Activated CD4-positive, alpha-beta memory T cell treated with anti-CD3 and anti-CD28 coated beads, Interleukin-2, amount 10 ng/mL, durations not matched to agents 7 days and 5 days (primary cell): ENCODE measurements at regions not wholly inside any gene's neighbourhood (a gene's known extent, or its start where the extent isn't known, plus 50 kb on each side); places are given as distances from the start of the nearest gene placed in this dataset.
A peak's percentile ranks its signal among the peaks of the same experiment; 100 is the strongest.

Experiments
- CTCF ChIA-PET: fragments of 350-600 bp; sonication (Branson Sonifier 250); formaldehyde crosslinking; loops from one replicate; lab custom pipeline; 2021; ENCODE audit warnings: antibody characterized with exemption, inconsistent platforms; lab: Charles Lee
- POLR2A ChIA-PET: fragments of 350-600 bp; sonication (Branson Sonifier 250); formaldehyde crosslinking; loops from one replicate; lab custom pipeline; 2021; ENCODE audit warnings: antibody characterized with exemption; lab: Charles Lee
- DNase-seq: peaks from one replicate; pipeline ENCODE4 v3.0.0-alpha.2; 2020
- H3K27ac Mint-ChIP-seq: one replicate; pipeline ENCODE4 v1.8.0; 2021; ENCODE audit warnings: mild to moderate bottlenecking, mixed read lengths
- H3K27me3 Mint-ChIP-seq: one replicate; pipeline ENCODE4 v1.8.0; 2021; ENCODE audit warnings: mixed read lengths
- H3K36me3 Mint-ChIP-seq: one replicate; pipeline ENCODE4 v1.8.0; 2021; ENCODE audit warnings: low read depth, mixed read lengths
- H3K4me1 Mint-ChIP-seq: one replicate; pipeline ENCODE4 v1.8.0; 2021; ENCODE audit warnings: mixed read lengths
- H3K4me3 Mint-ChIP-seq: one replicate; pipeline ENCODE4 v1.8.0; 2021; ENCODE audit warnings: mild to moderate bottlenecking, mixed read lengths
- H3K9me3 Mint-ChIP-seq: one replicate; pipeline ENCODE4 v1.8.0; 2021; ENCODE audit warnings: mixed read lengths

DNA sequence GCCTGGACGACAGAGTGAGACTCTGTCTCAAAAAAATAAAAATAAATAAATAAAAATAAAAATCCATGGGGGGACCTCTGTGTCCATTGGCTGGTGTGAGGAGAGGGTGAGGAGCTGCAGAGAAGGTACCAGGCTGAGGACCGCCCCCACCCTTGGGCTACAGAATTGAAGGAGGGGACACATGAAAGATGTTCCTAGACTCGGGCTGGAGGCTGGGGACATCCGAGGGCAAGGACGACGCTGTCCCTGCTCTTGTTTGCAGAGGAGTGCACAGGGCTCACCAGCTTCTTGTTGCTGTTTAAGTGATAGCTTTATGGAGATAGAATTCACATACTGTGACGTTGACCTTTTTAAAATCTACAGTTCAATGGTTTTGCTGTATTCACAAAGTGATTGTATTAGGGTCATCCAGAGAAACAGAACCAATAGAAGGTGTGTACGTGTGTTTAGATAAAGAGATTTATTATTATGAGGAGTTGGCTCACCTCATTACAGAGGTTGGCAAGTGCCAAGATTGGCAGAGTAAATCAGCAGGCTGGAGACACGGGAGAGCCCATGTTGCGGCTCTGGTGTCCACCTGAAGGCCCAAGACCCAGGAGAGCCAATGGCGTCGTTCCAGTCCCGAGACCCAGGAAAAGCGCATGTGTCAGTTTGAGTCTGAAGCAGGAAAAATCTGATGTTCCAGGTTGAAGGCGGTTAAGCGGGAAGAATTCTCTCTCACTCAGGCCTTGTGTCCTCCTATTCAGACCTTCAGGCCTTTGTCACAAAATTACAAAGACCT, 320.7 kb downstream of the SEC14L1 start:
- peak overlapping the region; percentile 90 for H3K4me3 Mint-ChIP-seq
- POLR2A ChIA-PET, result interaction anchor here (0.8 to 9.0 kb wide), 8 partner anchors 9 to 69 kb away, joined by 3 to 164 read pairs (median 4); no protein-coding TSS in a partner anchor
- peak overlapping the region; percentile 99 for H3K27ac Mint-ChIP-seq
- H3K4me1 Mint-ChIP-seq, result peaks cover 89% of the 10 kb centered on the region
- peaks cover 62% of the 10 kb centered on the region for H3K36me3 Mint-ChIP-seq
- DNase-seq, result no peak
- H3K9me3 Mint-ChIP-seq, result no peaks in the 10 kb centered on the region
- CTCF ChIA-PET, result interaction anchor here (1.0 to 1.5 kb wide), 2 partner anchors 8 to 19 kb away, joined by 3 to 5 read pairs; no protein-coding TSS in a partner anchor
- H3K27me3 Mint-ChIP-seq, result no peaks in the 10 kb centered on the region

DNA sequence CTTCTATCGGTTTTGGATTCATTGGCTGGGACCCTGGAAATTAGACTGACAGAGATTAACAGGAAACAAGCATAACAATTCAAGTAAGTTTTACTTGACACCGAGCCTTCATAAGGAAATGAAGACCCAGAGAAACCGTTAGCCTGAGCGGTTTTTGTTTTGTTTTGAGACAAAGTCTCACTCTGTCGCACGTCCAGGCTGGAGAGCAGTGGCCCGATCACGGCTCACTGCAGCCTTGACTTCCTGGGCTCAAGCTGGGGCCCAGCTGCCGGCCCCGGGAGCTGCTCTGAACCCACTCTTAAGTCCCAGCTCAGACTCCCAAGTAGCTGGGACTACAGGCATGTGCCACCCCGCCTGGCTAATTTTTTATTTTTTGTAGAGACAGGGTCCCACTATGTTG, 321.3 kb downstream of the SEC14L1 start:
- H3K9me3 Mint-ChIP-seq, result no peaks in the 10 kb centered on the region

DNA sequence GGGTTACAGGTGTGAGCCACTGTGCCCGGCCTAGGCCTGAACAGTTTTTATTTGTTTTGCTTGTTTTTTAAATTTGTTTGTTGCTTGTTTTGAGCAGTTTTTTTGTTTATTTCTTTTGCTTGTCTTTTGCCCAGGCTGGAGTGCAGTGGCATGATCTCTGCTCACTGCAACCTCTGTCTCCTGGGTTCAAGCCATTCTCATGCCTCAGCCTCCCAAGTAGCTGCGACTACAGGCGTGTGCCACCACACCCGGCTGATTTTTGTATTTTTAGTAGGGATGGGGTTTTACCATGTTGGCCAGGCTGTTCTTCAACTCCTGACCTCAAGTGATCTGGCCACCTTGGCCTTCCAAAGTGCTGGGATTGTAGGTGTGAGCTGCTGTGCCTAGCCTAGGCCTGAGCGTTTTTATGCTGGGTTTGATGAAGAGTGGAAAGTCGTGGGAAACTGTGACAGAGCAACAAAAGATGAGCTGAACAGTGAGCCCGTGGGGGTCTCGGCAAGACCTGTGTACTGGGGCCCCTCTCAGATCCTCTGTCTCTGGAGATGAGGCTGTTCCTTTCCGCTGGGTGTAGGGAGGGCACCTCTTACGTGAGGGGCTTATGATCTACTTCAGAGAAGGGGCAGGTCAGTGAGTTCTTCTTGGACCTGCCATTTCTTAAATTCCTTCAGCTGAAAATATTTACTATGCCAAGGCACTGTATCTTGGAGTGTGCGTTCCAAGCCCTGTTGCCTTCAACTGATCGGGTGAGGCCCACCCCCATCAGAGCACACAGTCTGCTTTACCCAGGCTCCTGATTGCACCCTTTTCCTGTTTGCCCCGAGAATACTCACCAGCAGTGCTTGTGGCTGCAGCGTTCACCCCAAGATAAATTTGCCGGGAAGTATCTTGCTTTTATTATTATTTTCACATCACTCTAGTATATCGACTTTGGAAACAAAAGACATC, 322.1 kb downstream of the SEC14L1 start:
- Mint-ChIP-seq H3K4me1 (peaks cover 85% of the 10 kb centered on the region), H3K9me3 (no peaks in the 10 kb centered on the region), H3K27me3 (no peaks in the 10 kb centered on the region), H3K36me3 (peaks cover 60% of the 10 kb centered on the region), H3K4me3 (peak overlapping the region; percentile 90), H3K27ac (peak overlapping the region; percentile 99)
- ChIA-PET POLR2A (interaction anchor here (1.0 to 9.0 kb wide), 7 partner anchors 10 to 131 kb away, joined by 3 to 164 read pairs (median 4); no protein-coding TSS in a partner anchor), CTCF (interaction anchor here (0.9 to 2.1 kb wide), 8 partner anchors 9 to 62 kb away, joined by 3 to 6 read pairs (median 4); no protein-coding TSS in a partner anchor)
- no peak for DNase-seq

More for the DNA sequence above, 321.3 kb downstream of the SEC14L1 start:
- Mint-ChIP-seq H3K27me3 (no peaks in the 10 kb centered on the region), H3K27ac (peak overlapping the region; percentile 99), H3K4me1 (peaks cover 91% of the 10 kb centered on the region), H3K4me3 (peak overlapping the region; percentile 90), H3K36me3 (peaks cover 65% of the 10 kb centered on the region)
- POLR2A ChIA-PET, result interaction anchor here (1.0 to 9.0 kb wide), 6 partner anchors 10 to 88 kb away, joined by 3 to 164 read pairs (median 30); no protein-coding TSS in a partner anchor
- CTCF ChIA-PET, result interaction anchor here (0.9 to 1.7 kb wide), 4 partner anchors 8 to 21 kb away, joined by 3 to 6 read pairs (median 4); no protein-coding TSS in a partner anchor
- DNase-seq, result peak; percentile 68

DNA sequence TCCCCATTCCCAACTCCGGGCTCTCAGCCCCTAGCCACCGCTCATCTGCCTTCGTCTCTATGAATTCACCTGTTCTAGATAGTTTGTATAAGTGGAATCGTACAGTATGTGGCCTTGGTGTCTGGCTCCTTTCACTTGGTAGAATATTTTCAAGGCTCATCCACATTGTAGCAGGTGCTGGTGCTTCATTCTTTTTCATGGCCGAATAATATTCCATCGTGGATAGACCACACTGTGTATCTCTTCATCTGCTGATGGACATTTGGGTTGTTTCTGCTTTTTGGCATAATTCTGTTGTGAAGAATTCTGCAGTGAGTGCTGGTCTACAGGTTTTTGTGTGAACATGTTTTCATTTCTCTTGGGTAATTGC, 324.2 kb downstream of the SEC14L1 start:
- no peak for DNase-seq
- H3K4me1 Mint-ChIP-seq, result peaks cover 84% of the 10 kb centered on the region
- POLR2A ChIA-PET, result interaction anchor here (1.2 to 9.0 kb wide), 10 partner anchors 8 to 124 kb away, joined by 3 to 118 read pairs (median 5); no protein-coding TSS in a partner anchor
- CTCF ChIA-PET, result interaction anchor here (0.8 to 1.9 kb wide), 7 partner anchors 11 to 129 kb away, joined by 3 to 6 read pairs (median 4); no protein-coding TSS in a partner anchor
- H3K36me3 Mint-ChIP-seq, result peaks cover 64% of the 10 kb centered on the region
- H3K4me3 Mint-ChIP-seq, result peak overlapping the region; percentile 59
- no peaks in the 10 kb centered on the region for H3K9me3 Mint-ChIP-seq
- H3K27ac Mint-ChIP-seq, result peak overlapping the region; percentile 86
- H3K27me3 Mint-ChIP-seq, result no peaks in the 10 kb centered on the region

DNA sequence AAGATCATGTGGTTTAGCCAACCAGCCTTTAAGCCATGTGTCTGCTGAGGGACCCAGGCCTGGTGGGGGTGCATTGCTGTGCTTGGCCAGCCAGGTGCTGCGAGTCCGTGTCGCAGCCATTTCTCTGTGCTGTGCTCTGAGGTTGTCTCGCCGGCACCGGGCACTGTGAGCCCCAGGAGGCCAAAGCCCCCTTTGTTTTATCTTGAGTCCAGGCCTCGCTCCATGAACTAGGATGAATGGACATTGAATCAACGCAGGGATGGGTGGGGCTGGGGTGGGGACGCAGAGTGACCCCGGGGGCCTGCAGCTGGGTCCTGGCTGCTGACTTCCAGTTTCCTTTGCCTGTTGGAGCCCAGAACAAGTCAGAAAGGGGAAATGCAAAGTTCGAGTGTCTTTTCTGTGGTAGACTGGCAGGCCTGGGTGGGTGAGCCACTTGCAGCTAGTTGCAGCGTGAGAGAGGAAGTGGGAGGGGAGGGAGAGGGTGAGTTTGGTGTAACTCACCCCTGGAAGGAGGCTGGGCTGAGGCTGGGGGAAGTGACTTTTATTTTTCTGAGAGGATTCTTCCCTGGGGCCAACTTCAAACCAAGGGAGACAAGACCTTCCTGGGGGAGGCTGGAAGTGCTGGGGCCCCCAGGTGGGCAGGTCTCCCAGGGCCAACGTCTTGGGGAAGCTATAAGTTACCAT, 324.7 kb downstream of the SEC14L1 start:
- peak; percentile 87 for DNase-seq
- Mint-ChIP-seq H3K4me1 (peaks cover 84% of the 10 kb centered on the region), H3K9me3 (no peaks in the 10 kb centered on the region), H3K27me3 (no peaks in the 10 kb centered on the region), H3K27ac (peak overlapping the region; percentile 86), H3K4me3 (peak overlapping the region; percentile 59), H3K36me3 (peaks cover 67% of the 10 kb centered on the region)
- CTCF ChIA-PET, result interaction anchor here (0.7 to 1.9 kb wide), 7 partner anchors 16 to 129 kb away, joined by 3 to 6 read pairs (median 3); no protein-coding TSS in a partner anchor
- POLR2A ChIA-PET, result interaction anchor here (1.0 to 9.0 kb wide), 12 partner anchors 8 to 125 kb away, joined by 3 to 118 read pairs (median 5); no protein-coding TSS in a partner anchor

DNA sequence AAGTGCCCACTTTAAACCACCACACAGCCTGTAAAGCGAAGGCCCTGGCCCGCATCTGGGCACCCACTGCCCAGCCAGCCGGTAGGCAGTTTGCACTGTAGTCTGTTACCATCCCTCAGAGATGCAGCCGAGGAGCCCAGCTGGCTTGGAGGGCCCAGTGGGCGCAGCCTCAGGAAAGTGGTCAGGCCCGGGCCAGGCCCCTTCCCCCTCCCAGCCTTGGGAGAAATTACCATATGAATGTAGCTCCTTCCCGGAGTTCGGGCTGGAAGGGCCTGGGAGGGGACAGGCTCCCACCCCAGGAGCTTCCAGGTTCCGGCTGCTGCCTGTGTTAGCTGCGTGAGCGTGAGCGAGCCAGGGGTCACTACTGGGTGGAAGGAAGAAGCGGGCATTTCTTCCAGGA, 325.4 kb downstream of the SEC14L1 start:
- ChIA-PET CTCF (interaction anchor here (0.7 to 1.9 kb wide), 6 partner anchors 17 to 130 kb away, joined by 3 to 6 read pairs (median 3); no protein-coding TSS in a partner anchor), POLR2A (interaction anchor here (1.0 to 9.0 kb wide), 13 partner anchors 9 to 125 kb away, joined by 3 to 118 read pairs (median 5); no protein-coding TSS in a partner anchor)
- peaks cover 85% of the 10 kb centered on the region for H3K4me1 Mint-ChIP-seq
- no peaks in the 10 kb centered on the region for H3K9me3 Mint-ChIP-seq
- peaks cover 73% of the 10 kb centered on the region for H3K36me3 Mint-ChIP-seq
- H3K27me3 Mint-ChIP-seq, result no peaks in the 10 kb centered on the region
- peak overlapping the region; percentile 86 for H3K27ac Mint-ChIP-seq
- no peak for DNase-seq
- peak overlapping the region; percentile 59 for H3K4me3 Mint-ChIP-seq

DNA sequence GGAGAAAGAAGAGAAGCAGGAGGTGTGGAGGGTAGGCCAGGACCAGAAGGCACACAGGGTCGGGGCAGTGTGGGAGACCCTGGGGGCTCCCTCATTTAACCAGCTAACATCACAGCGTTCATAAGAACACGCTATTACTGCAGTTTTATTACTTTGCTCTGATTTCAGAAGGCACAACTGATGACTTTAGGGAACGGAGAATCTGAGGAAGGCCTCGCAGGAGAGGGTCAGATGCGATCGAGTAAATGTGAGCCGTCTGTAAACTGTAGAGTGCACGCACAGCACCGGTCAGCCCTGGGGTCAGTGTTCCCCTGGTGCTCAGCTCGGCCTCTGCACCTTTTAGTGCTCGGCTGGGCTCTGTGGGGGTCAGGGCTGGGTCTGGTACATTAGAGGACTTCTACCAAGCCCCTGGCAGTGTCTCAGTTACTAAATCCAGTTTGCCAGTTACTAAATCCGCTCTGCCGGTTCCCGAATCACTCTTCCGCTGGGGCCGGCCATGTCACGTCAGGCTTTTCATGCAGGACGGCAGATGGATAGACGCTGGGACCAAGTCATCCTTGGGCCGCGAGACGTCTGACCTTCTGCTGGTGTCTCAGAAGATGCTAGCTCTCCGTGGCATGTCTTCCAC, 325.9 kb downstream of the SEC14L1 start:
- Mint-ChIP-seq H3K27me3 (no peaks in the 10 kb centered on the region), H3K4me3 (peak overlapping the region; percentile 59), H3K9me3 (no peaks in the 10 kb centered on the region), H3K36me3 (peaks cover 73% of the 10 kb centered on the region), H3K27ac (peak overlapping the region; percentile 86), H3K4me1 (peaks cover 85% of the 10 kb centered on the region)
- ChIA-PET POLR2A (interaction anchor here (1.0 to 9.0 kb wide), 9 partner anchors 8 to 92 kb away, joined by 3 to 118 read pairs (median 5); no protein-coding TSS in a partner anchor), CTCF (interaction anchor here (1.5 to 1.9 kb wide), 3 partner anchors 28 to 130 kb away, joined by 3 to 6 read pairs (median 4); no protein-coding TSS in a partner anchor)
- no peak for DNase-seq

DNA sequence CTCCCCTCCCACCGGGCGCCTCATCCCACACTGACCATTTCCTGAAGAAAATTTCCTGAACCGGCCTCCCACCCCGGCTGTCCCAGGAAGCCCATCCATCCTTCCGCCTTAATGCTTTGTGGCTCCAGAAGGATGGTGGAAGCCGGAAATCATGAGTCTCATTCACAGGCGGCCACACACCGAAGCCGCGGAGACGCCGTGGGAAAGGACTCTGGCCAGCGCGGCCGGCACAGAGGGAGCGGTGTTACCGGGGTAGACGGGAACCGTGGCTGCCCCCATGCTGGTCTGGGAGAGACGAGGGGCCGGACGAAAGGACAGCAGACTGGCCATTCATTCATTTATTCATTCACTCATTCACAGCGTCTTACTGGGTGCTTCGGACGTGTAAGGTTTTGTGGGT, 326.8 kb downstream of the SEC14L1 start:
- Mint-ChIP-seq H3K4me3 (no peak overlapping the region), H3K27ac (no peak overlapping the region), H3K9me3 (no peaks in the 10 kb centered on the region), H3K4me1 (peaks cover 87% of the 10 kb centered on the region), H3K36me3 (peaks cover 80% of the 10 kb centered on the region), H3K27me3 (no peaks in the 10 kb centered on the region)
- no peak for DNase-seq
- ChIA-PET POLR2A (interaction anchor here (1.1 to 1.4 kb wide), 2 partner anchors 10 to 93 kb away, joined by 3 to 4 read pairs; no protein-coding TSS in a partner anchor), CTCF (interaction anchor here (1.1 kb wide), 1 partner anchor 38 kb away, joined by 3 read pairs; no protein-coding TSS in a partner anchor)

DNA sequence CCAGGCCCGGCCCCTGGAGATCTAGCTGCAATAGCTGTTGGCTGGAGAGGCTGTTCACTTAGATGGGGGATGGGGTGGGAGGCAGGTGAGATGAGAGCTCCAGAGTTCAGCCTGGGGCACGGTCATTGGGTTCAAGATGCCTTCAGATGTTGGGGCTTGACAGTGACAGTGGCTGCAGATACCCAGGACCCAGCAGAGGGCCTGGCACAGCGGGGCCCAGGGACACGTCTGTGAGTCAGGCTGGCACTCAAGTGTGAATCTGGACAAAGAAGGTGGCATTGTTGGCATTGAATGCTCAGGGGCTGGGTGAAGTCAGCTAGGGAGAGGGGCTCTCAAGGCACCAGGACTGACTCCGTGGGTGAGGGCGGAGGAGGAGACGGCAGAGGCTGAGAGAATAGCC, 328.1 kb downstream of the SEC14L1 start:
- H3K4me1 Mint-ChIP-seq, result peaks cover 89% of the 10 kb centered on the region
- H3K27me3 Mint-ChIP-seq, result no peaks in the 10 kb centered on the region
- DNase-seq, result no peak
- H3K9me3 Mint-ChIP-seq, result no peaks in the 10 kb centered on the region
- peaks cover 83% of the 10 kb centered on the region for H3K36me3 Mint-ChIP-seq
- POLR2A ChIA-PET, result interaction anchor here (0.7 to 1.6 kb wide), 9 partner anchors 9 to 94 kb away, joined by 3 to 6 read pairs (median 4); no protein-coding TSS in a partner anchor
- CTCF ChIA-PET, result interaction anchor here (0.7 to 1.1 kb wide), 2 partner anchors 39 to 68 kb away, joined by 3 to 4 read pairs; no protein-coding TSS in a partner anchor
- H3K4me3 Mint-ChIP-seq, result no peak overlapping the region
- peak overlapping the region; percentile 40 for H3K27ac Mint-ChIP-seq

DNA sequence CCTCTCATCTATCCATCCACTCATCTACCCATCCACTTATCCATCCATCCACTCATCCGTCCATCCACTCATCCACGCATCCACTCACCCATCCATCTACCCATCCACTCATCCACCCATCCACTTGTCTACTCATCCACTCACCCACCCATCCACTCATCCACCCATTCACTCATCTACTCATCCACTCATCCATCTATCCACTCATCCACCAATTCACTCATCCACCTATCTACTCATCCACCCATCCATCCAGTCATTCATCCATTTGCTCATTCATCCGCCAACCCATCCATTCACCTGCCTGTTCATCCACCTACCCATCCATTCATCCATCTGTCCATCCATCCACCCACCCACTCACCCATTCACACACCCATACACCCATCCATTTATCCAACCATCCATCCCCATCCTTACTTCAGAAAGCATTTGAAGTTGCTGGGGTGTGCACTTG, 329.6 kb downstream of the SEC14L1 start:
- Mint-ChIP-seq H3K27me3 (no peaks in the 10 kb centered on the region), H3K4me3 (no peak overlapping the region), H3K27ac (peak overlapping the region; percentile 69), H3K4me1 (peaks cover 92% of the 10 kb centered on the region), H3K36me3 (peaks cover 82% of the 10 kb centered on the region), H3K9me3 (no peaks in the 10 kb centered on the region)
- no peak for DNase-seq
- ChIA-PET POLR2A (no interaction called here), CTCF (no interaction called here)
